ENCODE measurements at regions not wholly inside any gene's neighbourhood (a gene's known extent, or its start where the extent isn't known, plus 50 kb on each side); places are given as distances from the start of the nearest gene placed in this dataset.

- H3K9me3 ChIP-seq (ENCODE audit: low read depth, low read length, poor library complexity, severe bottlenecking), result no peaks in the 10 kb centered on the region
- peaks cover 23% of the 10 kb centered on the region for H3K27me3 ChIP-seq (replicated peaks; ENCODE audit: insufficient read depth, low read depth, low read length, poor library complexity)
- DNase-seq (ENCODE audit: low spot score), result no peak
- H3K4me3 ChIP-seq (ENCODE audit: low read depth, low read length, poor library complexity, severe bottlenecking), result no peak overlapping the region
- CTCF ChIA-PET, result no interaction called here
- no TSS peak for BruUV-seq (replicated peaks)
- no peak overlapping the region for H3K27ac ChIP-seq (ENCODE audit: low read depth, low read length, poor library complexity, severe bottlenecking)
- H3K4me1 ChIP-seq (ENCODE audit: insufficient read depth, low read length, poor library complexity, severe bottlenecking), result no peaks in the 10 kb centered on the region
- TF ChIP-seq CTCF (conservative IDR thresholded peaks at IDR 0.05; ENCODE audit: low read depth, low read length), result no peak
- no peak for TF ChIP-seq EZH2 (IDR thresholded peaks at IDR 0.05; ENCODE audit: borderline replicate concordance, low read depth, low read length, poor library complexity, severe bottlenecking)
- POLR2A ChIA-PET (ENCODE audit: low non-redundant PET), result no interaction called here
- intact Hi-C loops (cut with micrococcal nuclease; ENCODE audit: unreplicated experiment), result no loop called here
- no peaks in the 10 kb centered on the region for H3K36me3 ChIP-seq (ENCODE audit: insufficient read depth, low read length, poor library complexity, severe bottlenecking)
Measured at GRCh38 chr4:181245326-181245725, 997.9 kb upstream of the TENM3 start.

GRCh38 chr4:181249031-181249430 lies 994.2 kb upstream of the TENM3 start:
- no TSS peak for BruUV-seq (replicated peaks)
- intact Hi-C loops (cut with micrococcal nuclease; ENCODE audit: unreplicated experiment), result no loop called here
- H3K36me3 ChIP-seq (ENCODE audit: insufficient read depth, low read length, poor library complexity, severe bottlenecking), result no peaks in the 10 kb centered on the region
- POLR2A ChIA-PET (ENCODE audit: low non-redundant PET), result no interaction called here
- H3K27ac ChIP-seq (ENCODE audit: low read depth, low read length, poor library complexity, severe bottlenecking), result no peak overlapping the region
- no peak for TF ChIP-seq CTCF (conservative IDR thresholded peaks at IDR 0.05; ENCODE audit: low read depth, low read length)
- no peak for TF ChIP-seq EZH2 (IDR thresholded peaks at IDR 0.05; ENCODE audit: borderline replicate concordance, low read depth, low read length, poor library complexity, severe bottlenecking)
- CTCF ChIA-PET, result no interaction called here
- H3K9me3 ChIP-seq (ENCODE audit: low read depth, low read length, poor library complexity, severe bottlenecking), result no peaks in the 10 kb centered on the region
- peaks cover 31% of the 10 kb centered on the region for H3K27me3 ChIP-seq (replicated peaks; ENCODE audit: insufficient read depth, low read depth, low read length, poor library complexity)
- no peak overlapping the region for H3K4me3 ChIP-seq (ENCODE audit: low read depth, low read length, poor library complexity, severe bottlenecking)
- no peak for DNase-seq (ENCODE audit: low spot score)
- no peaks in the 10 kb centered on the region for H3K4me1 ChIP-seq (ENCODE audit: insufficient read depth, low read length, poor library complexity, severe bottlenecking)

GRCh38 chr4:181254771-181255170 lies 988.4 kb upstream of the TENM3 start:
- H3K27me3 ChIP-seq (replicated peaks; ENCODE audit: insufficient read depth, low read depth, low read length, poor library complexity), result peaks cover 12% of the 10 kb centered on the region
- no peaks in the 10 kb centered on the region for H3K9me3 ChIP-seq (ENCODE audit: low read depth, low read length, poor library complexity, severe bottlenecking)
- intact Hi-C loops (cut with micrococcal nuclease; ENCODE audit: unreplicated experiment), result no loop called here
- BruUV-seq (replicated peaks), result no TSS peak
- CTCF ChIA-PET, result no interaction called here
- no peak overlapping the region for H3K4me3 ChIP-seq (ENCODE audit: low read depth, low read length, poor library complexity, severe bottlenecking)
- no peak overlapping the region for H3K27ac ChIP-seq (ENCODE audit: low read depth, low read length, poor library complexity, severe bottlenecking)
- no peaks in the 10 kb centered on the region for H3K4me1 ChIP-seq (ENCODE audit: insufficient read depth, low read length, poor library complexity, severe bottlenecking)
- H3K36me3 ChIP-seq (ENCODE audit: insufficient read depth, low read length, poor library complexity, severe bottlenecking), result no peaks in the 10 kb centered on the region
- TF ChIP-seq CTCF (conservative IDR thresholded peaks at IDR 0.05; ENCODE audit: low read depth, low read length) (no peak), EZH2 (IDR thresholded peaks at IDR 0.05; ENCODE audit: borderline replicate concordance, low read depth, low read length, poor library complexity, severe bottlenecking) (no peak)
- POLR2A ChIA-PET (ENCODE audit: low non-redundant PET), result no interaction called here
- DNase-seq (ENCODE audit: low spot score), result no peak
